Pancreas (tissue), 10 donors: ENCODE measurements at regions not wholly inside any gene's neighbourhood (a gene's known extent, or its start where the extent isn't known, plus 50 kb on each side); places are given as distances from the start of the nearest gene placed in this dataset.

Source experiments
- ATAC-seq, 4 donors: fragments of 200-7000 bp; cut with Tn5 transposase; one replicate each; pipeline versions ENCODE4 v1.8.0 to v1.9.1; 2020; ENCODE audit warnings: mild to moderate bottlenecking in 4 of 4, moderate library complexity in 4 of 4
- DNase-seq, 6 donors: peaks; one replicate each; pipeline ENCODE4 v3.0.0-alpha.2; 2020
- FAIRE-seq: peaks from 2 replicates; lab custom pipeline; 2012; peaks lifted over from hg19 to GRCh38; lab: Jason Lieb, UNC
- H3K27ac ChIP-seq, 4 donors: fragments of 200-600 bp; sonication (generic); 1 replicate in 3 of 4; 2 replicates in 1 of 4; pipeline versions ENCODE4 v1.5.0 to v1.8.0; 2020
- H3K27me3 ChIP-seq, 4 donors: fragments of 200-600 bp; one replicate each; pipeline ENCODE4 v1.8.0; 2021
- H3K36me3 ChIP-seq, 3 donors: fragments of 200-600 bp; sonication (generic) in 1 of 3; one replicate each; pipeline versions ENCODE4 v1.5.0 to v1.8.0; 2020 to 2021
- H3K4me1 ChIP-seq, 3 donors: fragments of 200-600 bp; one replicate each; pipeline ENCODE4 v1.8.0; 2021
- H3K4me3 ChIP-seq, 4 donors: fragments of 200-600 bp; sonication (generic) in 2 of 4; one replicate each; pipeline versions ENCODE4 v1.5.0 to v1.8.0; 2020 to 2021
- H3K9me3 ChIP-seq, 4 donors: fragments of 200-600 bp; one replicate each; pipeline ENCODE4 v1.8.0; 2021
- CTCF ChIP-seq, 4 donors: fragments of 200-600 bp; sonication (generic) in 3 of 4; IDR thresholded peaks; one replicate each; pipeline versions ENCODE4 v1.5.0 to v1.8.0; 2021; ENCODE audit warnings: antibody characterized with exemption in 4 of 4
- WGBS, 2 donors: extraction: QIAGEN DNeasy Blood & Tissue Kit; methylation state at CpG; one replicate each; pipeline ENCODE4 v1.1.7; 2013; 5-methylcytosine and 5-hydroxymethylcytosine counted together
- intact Hi-C, 3 donors: fragments of 100-400 bp; cut with DNase I; formaldehyde crosslinking; loops; one replicate each; pipeline versions ENCODE4 v1.11.1 to v1.14.2; 2022
- donor health status: healthy with polysubstance abuse.
- donor health status: DM: no; HTN: no; CAD: no; lungs with moderate emphysema.
- donor health status: DM: no; HTN: no; CAD: no.
- donor health status: control.
- donor health status: control.
- donor health status: Bipolar disorder and iron deficiency.
- donor health status: DM: yes; HTN: yes; CAD: no.
- donor health status: DM: no; HTN: no; CAD: no.
- donor health status: DM: no; HTN: no; CAD: no.
- donor health status: DM: yes; HTN: yes; CAD: no.

GRCh38 chr13:54356209-54356608 is 1327.6 kb downstream of the OLFM4 start:
- peak; percentile 50 to 87 (median 82) for ATAC-seq
- Histone ChIP-seq H3K9me3 (no peaks in the 10 kb centered on the region), H3K27me3 (no peaks in the 10 kb centered on the region), H3K4me3 (no peak overlapping the region), H3K4me1 (peaks cover 0 to 15% (median 0%) of the 10 kb centered on the region in 3 donors), H3K36me3 (no peaks in the 10 kb centered on the region), H3K27ac (peak overlapping the region in 2 of 4 donors; percentile 25 to 39)
- DNase-seq = no peak
- intact Hi-C loops = no loop called here
- FAIRE-seq = no peak
- no peak for TF ChIP-seq CTCF (IDR thresholded peaks at IDR 0.05)

- H3K4me3 ChIP-seq = no peak overlapping the region
- ATAC-seq (peak in 3 of 4 donors; percentile 14 to 45 (median 31)), FAIRE-seq (no peak), DNase-seq (no peak)
- intact Hi-C loops = no loop called here
- no peaks in the 10 kb centered on the region for H3K9me3 ChIP-seq
- no peak for TF ChIP-seq CTCF (IDR thresholded peaks at IDR 0.05)
- peaks cover 0 to 15% (median 0%) of the 10 kb centered on the region in 3 donors for H3K4me1 ChIP-seq
- WGBS, 2 donors = 47 to 56% methylated on average over 1 of the region's 1 CpG
- H3K27ac ChIP-seq = peak overlapping the region in 1 of 4 donors; percentile 39
- no peaks in the 10 kb centered on the region for H3K27me3 ChIP-seq
- no peaks in the 10 kb centered on the region for H3K36me3 ChIP-seq
Observed at GRCh38 chr13:54356849-54357248, 1328.2 kb downstream of the OLFM4 start.

- Histone ChIP-seq H3K27ac (peak overlapping the region in 1 of 4 donors; percentile 39), H3K9me3 (no peaks in the 10 kb centered on the region), H3K4me3 (no peak overlapping the region), H3K27me3 (no peaks in the 10 kb centered on the region), H3K36me3 (no peaks in the 10 kb centered on the region), H3K4me1 (peaks cover 0 to 15% (median 0%) of the 10 kb centered on the region in 3 donors)
- intact Hi-C loops = no loop called here
- ATAC-seq (peak; percentile 16 to 67 (median 60)), DNase-seq (no peak), FAIRE-seq (no peak)
- TF ChIP-seq CTCF (IDR thresholded peaks at IDR 0.05) = no peak
- WGBS, 2 donors = 37 to 40% methylated on average over 5 of the region's 5 CpGs
Observed at GRCh38 chr13:54357284-54357933, 1328.8 kb downstream of the OLFM4 start.

GRCh38 chr13:54361460-54361859 is 1332.8 kb downstream of the OLFM4 start:
- DNase-seq = no peak
- WGBS, 2 donors = 11 to 12% methylated on average over 1 of the region's 1 CpG
- peak in 3 of 4 donors; percentile 41 to 63 (median 59) for ATAC-seq
- no peak for TF ChIP-seq CTCF (IDR thresholded peaks at IDR 0.05)
- Histone ChIP-seq H3K4me1 (peaks cover 0 to 9% (median 2%) of the 10 kb centered on the region in 3 donors), H3K27ac (no peak overlapping the region), H3K36me3 (no peaks in the 10 kb centered on the region), H3K9me3 (no peaks in the 10 kb centered on the region), H3K27me3 (no peaks in the 10 kb centered on the region), H3K4me3 (no peak overlapping the region)
- intact Hi-C loops = no loop called here
- no peak for FAIRE-seq

- Histone ChIP-seq H3K4me3 (no peak overlapping the region), H3K36me3 (no peaks in the 10 kb centered on the region), H3K9me3 (no peaks in the 10 kb centered on the region), H3K4me1 (peaks cover 4 to 13% (median 9%) of the 10 kb centered on the region in 3 donors), H3K27me3 (no peaks in the 10 kb centered on the region), H3K27ac (no peak overlapping the region)
- FAIRE-seq = no peak
- no peak for ATAC-seq
- DNase-seq = no peak
- intact Hi-C loops = no loop called here
- TF ChIP-seq CTCF (IDR thresholded peaks at IDR 0.05) = no peak
- WGBS, 2 donors = 89 to 91% methylated on average over 1 of the region's 1 CpG
Observed at GRCh38 chr13:54366728-54367127, 1338.1 kb downstream of the OLFM4 start.
